ENCODE measurements at regions not wholly inside any gene's neighbourhood (a gene's known extent, or its start where the extent isn't known, plus 50 kb on each side); places are given as distances from the start of the nearest gene placed in this dataset.

GRCh38 chr12:88784166-88784565, 203.9 kb upstream of the KITLG start:
- no peak for TF ChIP-seq CTCF (IDR thresholded peaks at IDR 0.05; ENCODE audit: poor library complexity)
- TF ChIP-seq EZH2phosphoT487 (IDR thresholded peaks at IDR 0.05; ENCODE audit: low read depth, severe bottlenecking, unreplicated experiment) = no peak

Data from hepatocyte (in vitro differentiated cells).